VCaP (cell line): ENCODE measurements at regions not wholly inside any gene's neighbourhood (a gene's known extent, or its start where the extent isn't known, plus 50 kb on each side); places are given as distances from the start of the nearest gene placed in this dataset.
"Not testable (repeated sequence)": the region's sequence is repeated elsewhere in the genome, so short reads cannot be mapped to it uniquely, and the experiment has no call there.

Experiments
- H3K27ac ChIP-seq: fragments of 450-650 bp; 2 replicates; pipeline ENCODE4 v1.5.1; 2017
- TF ChIP-seq, protein P1 (sequence below): fragments of 450-650 bp; conservative IDR thresholded peaks from 2 replicates; pipeline ENCODE4 v1.5.1; 2017; ENCODE audit warnings: mild to moderate bottlenecking, moderate library complexity

DNA sequence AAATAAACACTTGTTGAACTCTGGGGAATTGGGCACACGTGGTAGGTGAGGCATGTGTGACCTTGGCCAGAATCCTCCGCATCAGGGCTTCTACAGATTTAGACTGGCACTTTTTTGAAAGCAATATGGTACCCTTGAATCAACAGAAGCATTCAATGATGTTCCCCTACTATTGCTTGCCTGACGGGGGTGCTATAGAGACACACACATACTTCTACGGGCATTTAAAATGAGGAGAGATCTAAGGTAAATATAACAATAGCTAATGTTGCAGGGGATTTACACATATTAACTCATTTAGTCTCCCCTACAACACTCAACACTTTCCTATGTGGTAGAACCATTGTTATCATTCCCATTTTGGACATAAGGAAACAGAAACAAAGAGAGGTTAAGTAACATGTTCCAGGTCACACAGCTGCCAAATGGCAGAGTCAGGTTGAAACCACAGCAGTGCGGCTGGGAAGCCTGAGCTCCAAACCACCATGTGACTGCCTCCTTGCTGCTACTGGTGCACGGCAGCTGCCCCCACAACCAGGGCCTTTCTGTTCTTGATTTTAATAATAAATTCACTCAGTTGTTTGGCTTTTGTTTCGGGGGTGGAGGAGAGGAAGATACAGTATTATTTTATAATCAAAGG is 147.4 kb downstream of the ZNF281 start:
- TF ChIP-seq, protein P1, sequence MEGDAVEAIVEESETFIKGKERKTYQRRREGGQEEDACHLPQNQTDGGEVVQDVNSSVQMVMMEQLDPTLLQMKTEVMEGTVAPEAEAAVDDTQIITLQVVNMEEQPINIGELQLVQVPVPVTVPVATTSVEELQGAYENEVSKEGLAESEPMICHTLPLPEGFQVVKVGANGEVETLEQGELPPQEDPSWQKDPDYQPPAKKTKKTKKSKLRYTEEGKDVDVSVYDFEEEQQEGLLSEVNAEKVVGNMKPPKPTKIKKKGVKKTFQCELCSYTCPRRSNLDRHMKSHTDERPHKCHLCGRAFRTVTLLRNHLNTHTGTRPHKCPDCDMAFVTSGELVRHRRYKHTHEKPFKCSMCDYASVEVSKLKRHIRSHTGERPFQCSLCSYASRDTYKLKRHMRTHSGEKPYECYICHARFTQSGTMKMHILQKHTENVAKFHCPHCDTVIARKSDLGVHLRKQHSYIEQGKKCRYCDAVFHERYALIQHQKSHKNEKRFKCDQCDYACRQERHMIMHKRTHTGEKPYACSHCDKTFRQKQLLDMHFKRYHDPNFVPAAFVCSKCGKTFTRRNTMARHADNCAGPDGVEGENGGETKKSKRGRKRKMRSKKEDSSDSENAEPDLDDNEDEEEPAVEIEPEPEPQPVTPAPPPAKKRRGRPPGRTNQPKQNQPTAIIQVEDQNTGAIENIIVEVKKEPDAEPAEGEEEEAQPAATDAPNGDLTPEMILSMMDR: no peak
- H3K27ac ChIP-seq: no peak overlapping the region

DNA sequence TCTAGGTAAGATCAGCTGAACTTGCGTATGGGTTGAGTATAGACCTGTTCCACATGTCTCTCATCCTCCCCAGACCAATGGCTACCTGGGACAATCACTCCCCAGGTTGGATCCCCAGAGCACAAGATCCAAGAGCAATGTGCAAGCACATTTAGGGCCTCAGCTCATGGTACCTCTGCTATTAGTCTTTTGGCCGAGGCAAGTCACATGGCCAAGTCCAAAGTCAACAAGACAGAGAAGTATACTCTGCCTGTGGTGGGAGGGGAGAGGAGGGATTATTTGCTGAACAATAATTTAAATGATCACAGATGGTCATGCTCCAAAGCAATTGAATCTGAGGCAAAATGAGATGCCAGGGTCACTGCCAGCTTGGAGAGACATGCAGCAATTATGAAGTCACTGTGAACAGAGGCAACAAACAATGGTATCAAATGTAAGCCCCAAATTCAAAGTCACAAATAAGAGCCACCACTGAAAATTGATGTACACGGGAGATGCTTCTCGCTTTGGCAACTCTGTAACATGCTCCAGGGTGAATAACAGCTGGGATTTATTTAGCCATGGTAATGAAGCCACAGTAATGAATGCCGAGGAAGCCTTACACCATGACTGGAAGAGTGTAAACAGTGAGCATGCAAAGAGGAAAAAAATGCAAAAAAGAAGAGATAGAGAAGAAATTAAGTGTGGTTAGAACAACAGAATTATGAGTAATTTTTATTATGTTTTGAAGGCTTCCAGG is 149.1 kb downstream of the ZNF281 start:
- no peak overlapping the region for H3K27ac ChIP-seq
- TF ChIP-seq, protein P1: no peak

DNA sequence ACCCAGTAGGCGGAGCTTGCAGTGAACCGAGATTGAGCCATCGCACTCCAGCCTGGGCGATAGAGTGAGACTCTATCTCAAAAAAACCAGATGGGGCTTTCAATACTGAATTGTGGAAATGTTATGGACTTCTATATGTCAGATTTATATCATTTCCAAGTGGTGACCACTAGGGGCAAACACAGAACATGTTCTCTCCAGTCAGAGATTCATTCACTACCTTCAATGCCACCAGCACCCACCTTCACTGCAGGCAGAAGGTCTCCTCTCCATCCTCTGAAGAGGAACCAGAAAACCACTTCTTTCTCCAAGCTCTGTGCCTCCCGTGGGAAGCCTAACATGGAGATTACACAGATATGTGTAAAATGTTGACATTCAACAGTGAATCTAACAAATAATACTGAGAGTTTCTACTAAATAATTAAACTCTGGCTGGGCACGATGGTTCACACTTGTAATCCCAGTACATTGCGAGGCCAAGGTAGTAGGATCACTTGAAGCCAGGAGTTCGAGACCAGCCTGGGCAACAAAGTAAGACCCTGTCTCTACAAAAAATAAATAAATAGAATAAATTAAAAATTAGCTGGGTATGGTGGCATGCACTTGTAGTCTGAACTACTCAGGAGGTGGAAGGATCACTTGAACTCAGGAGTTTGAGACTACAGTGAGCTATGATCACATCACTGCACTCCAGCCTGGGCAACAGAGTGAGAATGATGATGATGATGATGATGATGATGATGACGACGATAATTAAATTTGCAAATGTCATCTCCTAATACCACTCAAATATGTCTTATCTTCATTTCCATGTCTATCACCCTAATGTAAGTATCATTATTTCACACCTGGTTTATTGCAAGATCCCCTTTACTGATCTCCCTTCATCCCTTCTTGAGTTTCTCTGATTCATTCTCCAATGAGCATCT is 151.1 kb downstream of the ZNF281 start:
- TF ChIP-seq, protein P1: peak; percentile 70
- no peak overlapping the region for H3K27ac ChIP-seq

DNA sequence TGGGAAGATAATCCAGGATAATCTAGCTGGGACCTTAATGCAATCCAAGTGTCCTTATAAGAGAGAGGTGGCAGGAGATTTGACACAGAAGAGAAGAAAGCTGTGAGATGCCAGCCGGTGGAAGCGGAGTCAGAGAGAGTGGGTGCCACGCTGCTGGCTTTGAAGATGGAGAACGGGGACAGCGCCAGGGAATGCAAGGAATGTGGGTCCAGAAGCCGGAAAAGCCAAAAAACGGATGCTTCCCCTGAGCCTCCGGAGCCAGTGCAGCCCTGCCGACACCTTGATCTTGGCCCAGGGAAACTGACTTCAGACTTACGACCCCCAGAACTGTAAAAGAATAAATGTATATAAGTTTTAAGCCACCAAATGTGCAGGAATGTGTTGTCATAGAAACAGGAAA is 152.6 kb downstream of the ZNF281 start:
- TF ChIP-seq, protein P1: no peak
- no peak overlapping the region for H3K27ac ChIP-seq

DNA sequence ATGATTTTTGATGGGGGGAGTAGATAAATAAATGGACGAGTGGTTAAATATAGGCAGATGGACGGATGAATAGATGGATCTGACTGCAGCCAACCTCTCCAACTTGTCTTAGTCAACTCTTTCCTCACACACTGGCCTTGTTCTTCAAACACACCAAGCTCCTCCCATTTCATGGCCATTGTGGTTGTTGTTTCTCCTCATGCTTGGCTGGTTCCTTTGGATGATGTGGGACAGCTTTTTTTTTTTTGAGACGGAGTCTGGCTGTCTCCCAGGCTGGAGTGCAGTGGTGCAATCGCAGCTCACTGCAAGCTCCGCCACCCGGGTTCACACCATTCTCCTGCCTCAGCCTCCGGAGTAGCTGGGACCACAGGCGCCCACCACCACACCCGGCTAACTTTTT is 155.2 kb downstream of the ZNF281 start:
- H3K27ac ChIP-seq: not testable (repeated sequence)

DNA sequence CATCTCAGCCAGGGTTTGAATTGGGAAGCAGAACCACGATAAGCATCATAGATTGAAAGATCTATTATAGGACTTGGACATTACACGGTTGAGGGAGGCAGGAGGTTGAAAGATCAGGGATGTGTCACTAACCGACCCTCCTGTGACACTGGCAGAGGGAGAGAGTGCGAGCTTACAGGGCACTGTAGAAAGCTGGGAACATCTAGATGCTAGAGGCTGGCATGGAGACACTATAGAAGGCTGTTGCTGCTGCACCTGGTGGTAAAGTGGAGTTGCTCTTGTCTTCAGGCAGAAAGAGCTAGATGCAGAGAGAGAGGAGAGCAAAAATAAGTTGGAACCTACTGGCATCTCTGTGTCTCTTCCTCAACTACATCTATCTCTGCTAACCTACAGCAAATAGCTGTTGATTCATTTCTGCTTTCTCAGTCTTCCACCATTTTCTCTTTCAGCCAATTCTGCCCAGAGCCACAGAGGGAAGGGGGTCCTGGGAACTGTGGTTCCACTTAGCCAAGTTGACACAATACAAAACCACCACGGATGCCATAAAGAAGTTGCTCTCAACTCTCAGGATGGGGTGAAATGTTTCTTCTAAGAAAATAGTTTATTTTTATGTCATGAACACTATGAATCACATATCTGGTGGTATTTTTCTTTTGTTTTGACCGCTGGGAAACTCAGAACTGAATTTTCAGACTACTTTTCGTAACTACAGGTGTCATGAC is 155.9 kb downstream of the ZNF281 start:
- TF ChIP-seq, protein P1: no peak
- no peak overlapping the region for H3K27ac ChIP-seq

DNA sequence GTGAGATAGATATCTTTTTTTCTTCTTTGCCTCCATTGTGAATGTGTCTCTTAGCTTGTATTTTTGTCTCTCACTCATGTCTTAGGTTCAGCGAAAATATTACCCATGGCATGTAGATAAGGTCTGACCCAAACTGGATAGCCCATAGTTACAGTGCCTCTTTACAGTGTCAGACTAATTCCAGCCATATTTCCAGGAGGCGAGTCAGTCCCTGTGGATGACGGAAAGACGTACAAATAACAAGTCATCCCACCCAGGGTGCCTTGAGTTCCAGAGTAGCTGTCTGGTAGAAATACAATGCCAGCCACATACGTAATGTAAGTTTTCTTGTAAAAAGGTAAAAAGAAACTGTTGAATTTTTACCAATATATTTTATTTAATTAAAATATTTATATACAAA is 157.3 kb downstream of the ZNF281 start:
- no peak overlapping the region for H3K27ac ChIP-seq
- TF ChIP-seq, protein P1: no peak
